Mucosa of descending colon (tissue), 3 donors: ENCODE measurements at regions not wholly inside any gene's neighbourhood (a gene's known extent, or its start where the extent isn't known, plus 50 kb on each side); places are given as distances from the start of the nearest gene placed in this dataset.

ENCODE experiments used
- ATAC-seq: fragments of 200-7000 bp; cut with Tn5 transposase; one replicate; pipeline ENCODE4 v1.9.1; 2020; ENCODE audit warnings: mild to moderate bottlenecking, moderate library complexity
- DNase-seq, 3 donors: peaks; one replicate each; pipeline ENCODE4 v3.0.0-alpha.2; 2020
- H3K36me3 ChIP-seq: fragments of 200-600 bp; one replicate; pipeline ENCODE4 v1.8.0; 2021; ENCODE audit warnings: low read depth, mild to moderate bottlenecking
- H3K4me1 ChIP-seq: fragments of 200-600 bp; one replicate; pipeline ENCODE4 v1.8.0; 2021; ENCODE audit warnings: low read depth, mild to moderate bottlenecking
- H3K4me3 ChIP-seq: fragments of 200-600 bp; one replicate; pipeline ENCODE4 v1.8.0; 2021; ENCODE audit warnings: mild to moderate bottlenecking
- H3K9me3 ChIP-seq: fragments of 200-600 bp; one replicate; pipeline ENCODE4 v1.8.0; 2021; ENCODE audit warnings: mild to moderate bottlenecking
- CTCF ChIP-seq: fragments of 200-600 bp; IDR thresholded peaks from one replicate; pipeline ENCODE4 v1.8.0; 2022; ENCODE audit warnings: antibody characterized with exemption, mild to moderate bottlenecking
- intact Hi-C, 2 donors: fragments of 100-400 bp; cut with DNase I in 1 of 2; cut with micrococcal nuclease in 1 of 2; formaldehyde crosslinking; loops; one replicate each; pipeline versions ENCODE4 v1.11.0 to v1.11.1; 2022; cut with DNase I, micrococcal nuclease
- donor health status: DM: no; HTN: no; CAD: no; lungs with moderate emphysema.
- donor health status: DM: no; HTN: no; CAD: no.
- donor health status: DM: no; HTN: yes; CAD: no.

GRCh38 chr5:68456756-68457217 is 241.2 kb downstream of the PIK3R1 start:
- peak in 1 of 3 donors; percentile 49 for DNase-seq
- no peak for TF ChIP-seq CTCF
- ATAC-seq = peak; percentile 92
- H3K36me3 ChIP-seq = no peaks in the 10 kb centered on the region
- no peaks in the 10 kb centered on the region for H3K9me3 ChIP-seq
- intact Hi-C loops = no loop called here
- H3K4me3 ChIP-seq = no peak overlapping the region
- H3K4me1 ChIP-seq = peaks cover 9% of the 10 kb centered on the region

- DNase-seq (no peak), ATAC-seq (no peak)
- no peaks in the 10 kb centered on the region for H3K36me3 ChIP-seq
- H3K4me1 ChIP-seq = peaks cover 9% of the 10 kb centered on the region
- TF ChIP-seq CTCF = no peak
- intact Hi-C loops = no loop called here
- H3K9me3 ChIP-seq = no peaks in the 10 kb centered on the region
- no peak overlapping the region for H3K4me3 ChIP-seq
Observed at GRCh38 chr5:68457285-68457684, 241.7 kb downstream of the PIK3R1 start.

- intact Hi-C loops = no loop called here
- TF ChIP-seq CTCF = no peak
- H3K4me1 ChIP-seq = peaks cover 9% of the 10 kb centered on the region
- DNase-seq (no peak), ATAC-seq (peak; percentile 16)
- H3K36me3 ChIP-seq = no peaks in the 10 kb centered on the region
- no peak overlapping the region for H3K4me3 ChIP-seq
- no peaks in the 10 kb centered on the region for H3K9me3 ChIP-seq
Observed at GRCh38 chr5:68458416-68459021, 243.0 kb downstream of the PIK3R1 start.

GRCh38 chr5:68459093-68459809 is 243.7 kb downstream of the PIK3R1 start:
- no peak for TF ChIP-seq CTCF
- ATAC-seq = no peak
- Histone ChIP-seq H3K4me1 (peaks cover 9% of the 10 kb centered on the region), H3K4me3 (no peak overlapping the region), H3K36me3 (no peaks in the 10 kb centered on the region), H3K9me3 (no peaks in the 10 kb centered on the region)
- intact Hi-C loops = no loop called here
- DNase-seq = no peak

GRCh38 chr5:68459810-68460139 is 244.2 kb downstream of the PIK3R1 start:
- ATAC-seq = no peak
- no peaks in the 10 kb centered on the region for H3K9me3 ChIP-seq

More at GRCh38 chr5:68459810-68460139, 244.2 kb downstream of the PIK3R1 start:
- Histone ChIP-seq H3K4me3 (no peak overlapping the region), H3K36me3 (no peaks in the 10 kb centered on the region), H3K4me1 (peaks cover 9% of the 10 kb centered on the region)
- intact Hi-C loops = loop anchor here (2.0 to 10.0 kb wide), 2 partner anchors 173 to 175 kb away; no protein-coding TSS in a partner anchor
- no peak for DNase-seq
- no peak for TF ChIP-seq CTCF
